Heart left ventricle (tissue), 13 donors: ENCODE measurements at regions not wholly inside any gene's neighbourhood (a gene's known extent, or its start where the extent isn't known, plus 50 kb on each side); places are given as distances from the start of the nearest gene placed in this dataset.

Experiments used
- CTCF ChIP-seq, 12 donors: fragments of 200-600 bp; sonication (generic) in 4 of 12; IDR thresholded peaks; one replicate each; pipeline versions ENCODE4 v1.5.0 to v1.8.0; 2018 to 2022; ENCODE audit warnings: antibody characterized with exemption in 12 of 12, mild to moderate bottlenecking in 5 of 12
- POLR2A ChIP-seq, 2 donors: fragments of 450-650 bp; IDR thresholded peaks; one replicate each; pipeline ENCODE4 v1.6.1; 2017; ENCODE audit warnings: antibody characterized with exemption in 2 of 2, mild to moderate bottlenecking in 2 of 2, moderate library complexity in 2 of 2
- donor health status: ischemic (EF 13 %, LVEDD 7.1; RV severe dilation, severe dysfunction).
- donor health status: DM: no; HTN: yes; CAD: no.
- donor health status: DM: no; HTN: no; CAD: no.
- donor health status: ischemic (EF 25% LVEDD 6.9; RV normal size, moderate dysfunction).
- donor health status: ischemic (EF 25% LVEDD 5.7; RV mildly dilated, moderate dysfunction).
- donor health status: ischemic (EF 35%, LVEDD 5.7; RV mildly dilated, moderate dysfunction).
- donor health status: nonischemic (EF 11% LVEDD 7.7; RV severe dilation, severe dysfunction).
- donor health status: DM: yes; HTN: yes; CAD: no.
- donor health status: PGD.
- donor health status: ischemic (EF 29% LVEDD 5.4; RV normal size, mild dysfunction).
- donor health status: nonischemic (EF 23%, LVEDD 6.1; RV moderate dilation, normal function).

GRCh38 chr13:110806636-110807035 lies 93.1 kb downstream of the ING1 start:
- TF ChIP-seq CTCF (IDR thresholded peaks at IDR 0.05) = no peak
- TF ChIP-seq POLR2A (IDR thresholded peaks at IDR 0.05) = no peak
